ENCODE measurements at regions not wholly inside any gene's neighbourhood (a gene's known extent, or its start where the extent isn't known, plus 50 kb on each side); places are given as distances from the start of the nearest gene placed in this dataset.

GRCh38 chr16:85209526-85210121, 97.4 kb upstream of the CIBAR2 start (continued):
- TF ChIP-seq ZNF800 (CRISPR knock-in tag; IDR thresholded peaks at IDR 0.05) (0 out of 2 replicates have a peak, but pooled peaks have one; percentile 39), ELF3 (CRISPR knock-in tag; IDR thresholded peaks at IDR 0.05) (0 out of 2 replicates have a peak, but pooled peaks have one; percentile 60), TOE1 (CRISPR knock-in tag; IDR thresholded peaks at IDR 0.05) (no peak), ATF3 (CRISPR knock-in tag; IDR thresholded peaks at IDR 0.05) (no peak), RXRA (CRISPR knock-in tag; IDR thresholded peaks at IDR 0.05) (peak; percentile 99), ZNF3 (CRISPR knock-in tag; IDR thresholded peaks at IDR 0.05) (no peak), SRSF4 (IDR thresholded peaks at IDR 0.05; ENCODE audit: low read depth, low read length, poor library complexity, severe bottlenecking) (no peak), MYC (CRISPR knock-in tag; IDR thresholded peaks at IDR 0.05; ENCODE audit: borderline replicate concordance) (peak; percentile 79; the same call in 1 of the 2 replicates), ZNF564 (CRISPR knock-in tag; IDR thresholded peaks at IDR 0.05) (no peak), NR1H2 (CRISPR knock-in tag; IDR thresholded peaks at IDR 0.05; ENCODE audit: borderline replicate concordance, low read depth) (no peak), RBAK (CRISPR knock-in tag; IDR thresholded peaks at IDR 0.05) (no peak), ZNF704 (CRISPR knock-in tag; IDR thresholded peaks at IDR 0.05; ENCODE audit: borderline replicate concordance) (no peak), RORA (CRISPR knock-in tag; IDR thresholded peaks at IDR 0.05) (no peak), ZNF124 (CRISPR knock-in tag; IDR thresholded peaks at IDR 0.05) (0 out of 2 replicates have a peak, but pooled peaks have one; percentile 62), BCL3 (CRISPR knock-in tag; IDR thresholded peaks at IDR 0.05) (peak; percentile 70; the same call in 1 of the 2 replicates), TBL1XR1 (IDR thresholded peaks at IDR 0.05; ENCODE audit: borderline replicate concordance, low read length, partially characterized antibody) (peak; percentile 45), ZNF777 (CRISPR knock-in tag; IDR thresholded peaks at IDR 0.05) (no peak), IRX3 (CRISPR knock-in tag; IDR thresholded peaks at IDR 0.05; ENCODE audit: borderline replicate concordance, low read depth) (peak; percentile 59; the same call in 1 of the 2 replicates), ZNF691 (CRISPR knock-in tag; IDR thresholded peaks at IDR 0.05; ENCODE audit: borderline replicate concordance, low read depth) (no peak), KLF6 (CRISPR knock-in tag; IDR thresholded peaks at IDR 0.05) (no peak), ZNF296 (CRISPR knock-in tag; conservative IDR thresholded peaks at IDR 0.05) (no peak), RBM22 (optimal IDR thresholded peaks at IDR 0.05; ENCODE audit: low read length) (no peak), ZNF746 (CRISPR knock-in tag; IDR thresholded peaks at IDR 0.05) (no peak), KLF16 (CRISPR knock-in tag; IDR thresholded peaks at IDR 0.05) (no peak), ZNF567 (CRISPR knock-in tag; IDR thresholded peaks at IDR 0.05; ENCODE audit: borderline replicate concordance) (no peak), ZNF34 (CRISPR knock-in tag; IDR thresholded peaks at IDR 0.05; ENCODE audit: borderline replicate concordance) (no peak)
